ENCODE measurements at regions not wholly inside any gene's neighbourhood (a gene's known extent, or its start where the extent isn't known, plus 50 kb on each side); places are given as distances from the start of the nearest gene placed in this dataset.

DNA sequence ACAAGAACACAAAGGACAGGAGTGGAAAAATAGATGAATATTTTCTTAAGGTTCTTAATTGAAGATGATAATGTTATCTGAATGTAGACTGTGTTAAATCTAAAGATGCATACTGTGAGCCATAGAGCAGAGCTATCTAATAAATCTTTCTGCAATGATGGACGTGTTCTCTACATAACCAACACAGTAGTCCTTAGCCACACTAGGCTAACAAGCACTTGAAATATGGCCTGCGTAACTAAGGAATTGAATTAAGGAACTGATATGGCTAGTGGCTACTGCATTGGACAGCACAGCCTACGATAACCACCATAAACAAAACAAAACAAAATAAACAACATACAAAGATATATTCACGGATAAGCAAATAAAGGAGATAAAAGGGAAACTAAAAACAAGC lies 181.3 kb downstream of the LYPLAL1 start:
- no peak for DNase-seq (ENCODE audit: low read depth, low spot score)
- in situ Hi-C loops (cut with HindIII; ENCODE audit: low pct_unique_long_range_greater_than_20kb, low sequenced_read_pairs), result no loop called here

DNA sequence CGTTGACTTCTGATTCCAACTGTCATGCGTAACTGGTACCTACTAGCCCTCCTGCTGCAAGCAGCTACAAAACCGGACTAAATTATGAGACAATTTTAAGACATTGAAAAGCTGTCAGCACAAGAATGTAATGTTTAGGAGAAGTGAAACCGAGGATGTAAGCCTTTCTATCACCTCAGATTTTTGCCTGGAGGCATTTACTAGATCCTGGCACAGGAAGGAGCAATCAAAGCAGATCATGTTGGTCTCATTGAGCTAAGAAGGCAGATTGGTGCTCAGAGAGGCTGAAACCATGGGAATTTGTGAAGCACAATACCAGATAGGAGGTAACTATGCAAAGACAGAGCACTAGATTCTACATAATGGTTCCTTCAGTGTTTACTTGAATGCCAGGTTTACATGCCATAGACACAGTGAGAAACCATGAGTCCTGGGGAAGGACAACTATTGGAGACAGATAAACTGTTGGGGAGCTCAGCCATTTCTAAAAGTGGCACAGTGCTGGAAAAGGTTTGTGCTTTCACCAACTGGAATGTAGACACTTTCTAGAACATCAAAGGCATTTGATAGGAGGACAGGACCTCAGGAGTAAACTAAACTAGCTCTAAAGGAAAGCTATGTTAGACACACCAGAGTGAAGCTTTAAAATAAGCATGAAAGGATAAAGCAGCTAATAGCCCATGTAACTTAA lies 179.4 kb downstream of the LYPLAL1 start:
- no peak for DNase-seq (ENCODE audit: low read depth, low spot score)

DNA sequence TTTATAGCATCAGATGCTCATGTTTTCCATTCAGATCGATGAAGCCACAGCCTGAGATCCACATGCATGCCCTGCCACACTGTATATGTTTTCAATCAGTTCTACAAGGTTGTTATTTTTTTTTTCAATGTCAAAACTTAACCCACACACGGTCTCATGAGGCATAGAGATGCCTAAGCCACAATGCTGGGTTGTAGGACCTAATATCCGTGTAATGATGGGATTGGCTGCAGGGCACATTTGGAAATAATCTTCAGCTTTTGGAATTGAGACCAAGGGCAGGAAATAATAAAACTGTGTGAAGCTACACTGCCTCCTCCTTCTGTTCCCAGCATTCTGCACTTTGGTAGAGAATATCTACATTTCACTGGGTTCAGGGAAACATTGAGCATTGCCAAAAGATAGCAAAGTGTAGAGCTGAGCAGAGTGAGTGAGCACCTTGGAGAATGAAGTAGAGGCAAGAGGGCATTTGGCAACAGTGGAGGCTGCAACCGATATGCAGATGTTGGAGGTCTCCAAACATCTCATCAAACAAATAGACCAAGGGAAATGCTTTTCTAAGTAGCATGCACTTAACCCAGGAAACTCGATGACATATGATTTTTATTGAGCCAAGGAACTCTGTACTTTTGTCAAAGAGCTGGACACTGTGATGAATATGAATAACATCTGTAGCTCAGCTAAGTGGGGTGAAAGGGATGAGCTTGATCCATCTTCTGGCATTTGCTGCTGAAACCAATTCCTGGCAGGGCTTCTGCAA lies 176.7 kb downstream of the LYPLAL1 start:
- in situ Hi-C loops (cut with HindIII; ENCODE audit: low pct_unique_long_range_greater_than_20kb, low sequenced_read_pairs), result no loop called here
- no peak for DNase-seq (ENCODE audit: low read depth, low spot score)

More for the DNA sequence above, 179.4 kb downstream of the LYPLAL1 start:
- in situ Hi-C loops (cut with HindIII; ENCODE audit: low pct_unique_long_range_greater_than_20kb, low sequenced_read_pairs), result no loop called here

DNA sequence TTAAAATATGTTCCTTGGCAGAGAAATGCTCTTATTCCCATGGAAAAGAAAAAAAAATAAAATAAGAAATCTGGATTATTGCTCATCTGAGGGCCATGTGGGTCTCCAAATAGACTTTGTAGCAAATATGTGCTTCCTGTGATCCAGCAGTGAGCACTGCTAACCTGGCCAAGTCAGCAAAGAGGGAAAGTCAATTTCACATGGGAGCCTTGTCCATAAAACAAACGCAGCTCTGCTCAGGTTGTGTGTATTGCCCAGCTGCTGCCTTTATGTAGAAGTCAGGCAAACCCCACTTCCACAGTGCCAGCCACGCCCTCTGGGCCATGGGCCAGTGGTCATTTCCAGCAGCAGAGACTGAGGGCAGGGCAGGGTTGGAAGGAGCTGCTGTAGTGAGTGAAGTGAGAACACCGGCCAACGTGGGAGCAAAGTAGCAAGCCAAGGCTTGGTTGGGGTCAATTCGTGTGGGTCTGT lies 174.3 kb downstream of the LYPLAL1 start:
- no peak for DNase-seq (ENCODE audit: low read depth, low spot score)
- in situ Hi-C loops (cut with HindIII; ENCODE audit: low pct_unique_long_range_greater_than_20kb, low sequenced_read_pairs), result no loop called here

DNA sequence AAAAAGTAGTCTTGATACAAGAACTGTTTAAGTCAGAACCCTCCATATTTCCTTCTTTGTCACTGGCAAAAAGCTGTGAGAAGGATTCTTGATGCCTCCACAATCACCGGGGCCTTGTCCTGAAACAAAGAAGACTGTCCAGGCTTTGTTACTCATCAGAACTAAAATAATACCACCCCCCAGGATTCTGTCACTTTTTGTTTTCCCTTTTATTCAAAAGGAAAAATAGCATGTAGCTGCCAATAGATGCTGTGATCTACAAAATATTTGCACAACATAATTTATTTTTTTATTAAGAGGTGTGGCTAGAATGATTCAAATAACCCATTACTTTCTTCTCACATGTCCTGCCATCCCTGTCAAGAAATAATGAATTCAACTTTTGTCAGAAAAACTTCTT lies 173.7 kb downstream of the LYPLAL1 start:
- in situ Hi-C loops (cut with HindIII; ENCODE audit: low pct_unique_long_range_greater_than_20kb, low sequenced_read_pairs), result no loop called here
- DNase-seq (ENCODE audit: low read depth, low spot score), result no peak

DNA sequence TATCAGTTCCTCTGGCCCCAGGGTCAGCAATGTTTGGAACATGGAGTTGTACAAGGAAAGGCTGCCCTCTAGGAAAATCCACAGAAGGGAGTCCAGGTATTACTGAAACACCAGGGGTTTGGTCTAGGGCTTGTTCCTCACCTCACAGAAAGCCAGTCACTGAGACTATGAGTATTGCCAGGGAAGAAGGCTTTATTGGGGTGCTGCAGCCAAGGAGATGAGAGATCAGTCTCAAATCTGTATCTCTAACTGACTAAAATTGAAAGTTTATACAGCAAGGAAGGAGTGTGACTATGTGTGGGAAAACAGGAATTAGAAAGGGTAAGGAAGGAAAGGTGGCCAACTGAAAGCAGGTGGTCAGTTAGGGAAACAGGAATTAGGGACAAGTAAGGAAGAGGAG lies 172.3 kb downstream of the LYPLAL1 start:
- in situ Hi-C loops (cut with HindIII; ENCODE audit: low pct_unique_long_range_greater_than_20kb, low sequenced_read_pairs), result no loop called here
- DNase-seq (ENCODE audit: low read depth, low spot score), result no peak

DNA sequence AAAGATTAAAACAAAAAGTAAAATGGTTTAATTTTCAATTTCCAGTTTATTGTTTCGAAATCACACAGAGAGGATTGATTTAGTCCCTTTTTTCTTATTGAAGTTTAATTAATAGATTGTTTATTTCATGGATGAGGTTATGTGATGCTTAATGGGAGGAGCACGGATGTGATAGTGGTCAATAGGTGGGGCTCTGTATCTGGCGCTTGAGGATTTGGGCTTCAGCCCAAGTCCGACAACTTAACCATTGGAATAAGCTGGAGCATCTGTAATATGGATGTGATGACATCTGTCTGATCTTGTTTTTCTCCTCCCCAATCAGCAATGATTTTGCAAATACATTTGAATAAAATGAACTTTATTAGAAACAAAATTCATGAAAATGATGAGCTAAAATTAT lies 169.2 kb downstream of the LYPLAL1 start:
- in situ Hi-C loops (cut with HindIII; ENCODE audit: low pct_unique_long_range_greater_than_20kb, low sequenced_read_pairs), result no loop called here
- no peak for DNase-seq (ENCODE audit: low read depth, low spot score)

DNA sequence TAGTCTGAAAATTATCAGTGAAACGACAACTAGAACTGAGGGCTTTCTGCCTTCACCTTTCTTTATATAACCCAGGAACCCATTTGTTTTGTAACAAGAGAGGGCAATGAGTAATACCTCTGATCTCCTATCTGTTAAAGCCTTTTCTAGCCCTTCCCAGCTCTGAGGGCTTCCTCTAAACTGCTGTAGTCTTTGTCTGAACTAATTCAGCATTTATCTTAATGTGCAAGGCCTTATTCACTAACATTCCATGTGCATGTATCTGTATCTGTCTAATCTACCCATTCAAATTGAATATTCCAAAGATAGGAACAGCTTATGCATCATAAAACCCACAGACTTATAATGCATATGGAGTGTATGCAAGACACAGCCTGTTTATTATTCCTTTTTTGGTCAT lies 167.1 kb downstream of the LYPLAL1 start:
- in situ Hi-C loops (cut with HindIII; ENCODE audit: low pct_unique_long_range_greater_than_20kb, low sequenced_read_pairs), result no loop called here
- DNase-seq (ENCODE audit: low read depth, low spot score), result no peak

DNA sequence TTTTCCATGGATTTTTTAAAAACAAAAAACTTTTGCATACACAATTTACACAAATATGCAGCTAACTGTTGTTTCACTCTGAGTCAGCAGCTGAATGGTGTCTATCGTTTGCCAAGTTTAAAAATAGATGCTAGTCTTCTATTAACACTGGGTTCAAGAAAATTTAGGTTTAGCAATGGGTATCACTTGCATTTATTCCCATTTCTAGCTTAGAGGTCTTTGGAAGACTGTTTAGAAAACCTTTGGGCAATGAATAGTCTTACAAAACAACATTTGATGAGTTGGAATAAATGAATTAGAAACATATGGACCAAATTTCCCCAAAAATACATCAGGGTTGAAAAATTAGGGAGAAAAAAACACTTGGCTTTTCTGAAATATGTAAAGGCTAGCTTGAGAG lies 165.8 kb downstream of the LYPLAL1 start:
- in situ Hi-C loops (cut with HindIII; ENCODE audit: low pct_unique_long_range_greater_than_20kb, low sequenced_read_pairs), result no loop called here

DNA sequence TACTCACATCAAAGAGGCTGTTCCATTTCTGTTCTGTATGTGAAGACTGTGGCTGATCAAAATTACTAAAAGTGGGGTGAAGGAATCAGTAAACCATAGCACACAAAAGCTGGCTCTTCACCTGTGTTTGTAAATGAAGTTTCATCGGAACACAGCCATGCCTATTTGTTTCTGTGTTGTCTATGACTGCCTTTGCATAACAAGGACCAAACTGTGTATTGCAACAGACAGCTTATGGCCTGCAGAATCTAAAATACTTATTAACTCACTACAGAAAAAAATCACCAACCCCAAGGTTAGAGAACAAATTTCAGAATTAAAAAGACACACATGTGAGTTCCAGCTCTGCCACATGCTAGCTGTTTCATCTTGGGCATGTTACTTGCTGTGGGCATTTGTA lies 163.9 kb downstream of the LYPLAL1 start:
- no peak for DNase-seq (ENCODE audit: low read depth, low spot score)
- in situ Hi-C loops (cut with HindIII; ENCODE audit: low pct_unique_long_range_greater_than_20kb, low sequenced_read_pairs), result no loop called here

More for the DNA sequence above, 165.8 kb downstream of the LYPLAL1 start:
- no peak for DNase-seq (ENCODE audit: low read depth, low spot score)

DNA sequence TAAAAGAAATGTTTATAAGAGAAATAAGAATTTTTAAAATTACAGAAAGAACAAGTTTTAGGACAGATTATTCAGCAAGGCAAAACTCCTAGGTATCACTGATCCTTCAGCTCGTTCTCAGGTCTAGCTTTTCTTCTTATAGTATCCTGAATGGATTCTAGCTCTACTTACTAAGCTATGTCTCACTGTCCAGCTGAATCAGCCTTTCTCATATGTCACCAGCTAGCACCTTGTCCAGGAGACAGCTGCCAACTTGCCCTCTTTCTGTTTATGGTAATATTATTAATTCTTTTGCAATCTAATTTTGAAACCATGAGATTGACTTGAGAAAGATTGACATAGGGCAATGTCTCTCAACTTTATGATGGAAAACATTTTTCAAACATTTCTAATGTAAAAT lies 159.9 kb downstream of the LYPLAL1 start:
- no peak for DNase-seq (ENCODE audit: low read depth, low spot score)
- in situ Hi-C loops (cut with HindIII; ENCODE audit: low pct_unique_long_range_greater_than_20kb, low sequenced_read_pairs), result no loop called here

DNA sequence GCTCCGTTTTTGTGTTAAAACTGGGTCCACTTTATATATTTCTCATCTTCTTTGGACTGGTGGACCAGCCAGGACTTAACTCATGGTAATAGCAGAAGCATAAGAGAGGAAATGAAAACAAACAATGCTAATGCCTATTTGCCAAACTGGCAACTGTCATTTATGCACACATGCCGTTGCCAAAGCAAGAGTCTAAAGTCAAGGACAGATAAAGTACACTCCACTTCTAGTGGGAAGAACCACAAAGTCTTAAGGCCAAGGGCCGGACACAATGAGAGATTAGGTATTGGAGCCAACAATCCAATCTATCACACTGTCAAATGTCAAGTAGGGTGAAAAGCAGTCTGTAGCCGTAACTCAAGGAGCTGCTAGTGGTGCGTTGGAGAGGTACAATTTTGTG lies 157.7 kb downstream of the LYPLAL1 start:
- in situ Hi-C loops (cut with HindIII; ENCODE audit: low pct_unique_long_range_greater_than_20kb, low sequenced_read_pairs), result no loop called here
- no peak for DNase-seq (ENCODE audit: low read depth, low spot score)

DNA sequence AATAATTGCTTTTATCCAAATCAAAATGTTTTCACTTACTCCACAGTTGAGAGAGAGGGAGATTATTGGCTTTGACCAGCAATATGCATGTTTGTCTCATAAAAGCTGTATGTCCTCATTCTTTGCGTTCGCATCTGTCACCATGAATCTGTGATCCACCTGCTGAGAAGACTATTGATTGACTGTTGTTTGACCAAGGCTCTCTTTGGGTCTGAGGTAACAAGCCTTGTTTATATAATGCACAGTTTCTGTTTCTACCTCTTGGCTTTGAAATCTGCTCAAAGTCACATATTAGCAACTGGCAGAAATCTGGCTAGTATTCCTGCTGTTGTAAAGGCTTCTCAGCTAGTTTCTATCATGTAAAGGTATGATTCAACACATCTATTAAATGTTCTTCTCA lies 157.0 kb downstream of the LYPLAL1 start:
- in situ Hi-C loops (cut with HindIII; ENCODE audit: low pct_unique_long_range_greater_than_20kb, low sequenced_read_pairs), result no loop called here
- DNase-seq (ENCODE audit: low read depth, low spot score), result no peak

DNA sequence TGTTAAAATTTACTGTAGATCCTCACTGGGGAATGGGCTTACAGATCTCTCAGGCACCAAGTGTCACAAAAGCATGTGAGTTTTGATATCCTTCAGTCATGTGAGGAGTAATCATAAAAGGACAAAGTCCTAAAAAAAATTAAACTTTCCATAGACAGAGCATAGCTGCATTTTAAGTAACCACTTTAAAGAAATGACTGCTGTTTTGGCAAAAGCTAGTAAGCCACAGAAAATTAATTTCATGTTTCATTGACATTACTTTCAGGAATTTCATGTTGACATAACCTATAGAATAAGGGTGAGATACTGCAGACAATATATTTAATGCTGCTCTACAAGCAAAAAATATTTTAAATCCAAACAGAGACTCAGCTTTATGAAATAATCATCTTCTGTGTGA lies 156.3 kb downstream of the LYPLAL1 start:
- in situ Hi-C loops (cut with HindIII; ENCODE audit: low pct_unique_long_range_greater_than_20kb, low sequenced_read_pairs), result no loop called here
- DNase-seq (ENCODE audit: low read depth, low spot score), result no peak

DNA sequence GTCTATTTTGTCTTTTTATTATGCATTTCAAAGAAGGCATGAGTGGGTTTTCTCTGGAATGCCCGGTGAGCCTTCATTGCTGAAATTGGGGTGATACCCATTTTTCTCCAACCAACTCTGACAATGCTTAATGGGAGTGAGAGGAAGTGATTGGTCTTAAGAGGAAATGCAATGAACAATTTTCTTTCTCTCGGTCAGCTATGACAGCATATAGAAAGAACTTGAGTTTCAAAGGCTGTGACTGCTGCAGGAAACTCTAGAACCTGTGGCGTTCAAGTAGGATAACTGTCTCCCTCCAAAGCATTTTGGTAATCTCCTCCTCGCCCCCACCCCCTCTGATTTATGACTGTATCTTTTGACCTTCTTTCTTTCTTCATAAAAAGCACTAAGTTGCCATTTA lies 155.9 kb downstream of the LYPLAL1 start:
- DNase-seq (ENCODE audit: low read depth, low spot score), result no peak
- in situ Hi-C loops (cut with HindIII; ENCODE audit: low pct_unique_long_range_greater_than_20kb, low sequenced_read_pairs), result no loop called here

DNA sequence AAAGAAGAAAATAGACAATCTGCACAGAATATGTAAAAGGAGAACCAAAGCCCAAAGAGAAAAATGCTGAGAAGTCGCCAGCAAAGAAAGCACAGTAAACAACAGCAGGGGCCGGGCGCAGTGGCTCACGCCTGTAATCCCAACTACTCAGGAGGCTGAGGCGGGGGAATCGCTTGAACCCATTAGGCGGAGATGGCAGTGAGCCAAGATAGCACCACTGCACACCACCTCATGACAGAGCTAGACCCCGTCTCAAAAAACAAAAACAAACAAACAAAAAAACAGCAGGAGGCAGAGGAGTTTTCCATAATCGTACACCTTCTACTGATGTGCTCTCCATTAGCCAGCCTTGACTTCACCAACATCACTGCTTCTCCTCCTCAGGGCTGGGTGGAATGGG lies 153.2 kb downstream of the LYPLAL1 start:
- no peak for DNase-seq (ENCODE audit: low read depth, low spot score)
- in situ Hi-C loops (cut with HindIII; ENCODE audit: low pct_unique_long_range_greater_than_20kb, low sequenced_read_pairs), result no loop called here

DNA sequence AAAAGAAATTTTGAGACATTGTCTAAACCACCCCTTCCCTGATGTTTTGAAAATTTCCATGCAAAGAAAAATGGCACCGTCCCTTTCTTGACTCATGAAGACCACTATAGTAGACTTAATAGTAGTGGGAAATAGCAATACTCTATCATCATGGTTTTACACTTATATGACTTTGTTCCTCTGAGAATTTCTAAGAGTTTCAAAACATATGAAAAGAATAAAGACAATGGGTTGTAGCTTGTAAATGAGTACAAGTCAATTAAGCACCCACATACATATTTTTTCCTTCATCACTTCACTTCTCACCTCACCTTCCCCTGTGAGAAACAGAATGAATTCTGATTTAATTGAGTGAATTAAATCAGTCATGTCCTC lies 151.7 kb downstream of the LYPLAL1 start:
- in situ Hi-C loops (cut with HindIII; ENCODE audit: low pct_unique_long_range_greater_than_20kb, low sequenced_read_pairs), result no loop called here
- DNase-seq (ENCODE audit: low read depth, low spot score), result no peak

DNA sequence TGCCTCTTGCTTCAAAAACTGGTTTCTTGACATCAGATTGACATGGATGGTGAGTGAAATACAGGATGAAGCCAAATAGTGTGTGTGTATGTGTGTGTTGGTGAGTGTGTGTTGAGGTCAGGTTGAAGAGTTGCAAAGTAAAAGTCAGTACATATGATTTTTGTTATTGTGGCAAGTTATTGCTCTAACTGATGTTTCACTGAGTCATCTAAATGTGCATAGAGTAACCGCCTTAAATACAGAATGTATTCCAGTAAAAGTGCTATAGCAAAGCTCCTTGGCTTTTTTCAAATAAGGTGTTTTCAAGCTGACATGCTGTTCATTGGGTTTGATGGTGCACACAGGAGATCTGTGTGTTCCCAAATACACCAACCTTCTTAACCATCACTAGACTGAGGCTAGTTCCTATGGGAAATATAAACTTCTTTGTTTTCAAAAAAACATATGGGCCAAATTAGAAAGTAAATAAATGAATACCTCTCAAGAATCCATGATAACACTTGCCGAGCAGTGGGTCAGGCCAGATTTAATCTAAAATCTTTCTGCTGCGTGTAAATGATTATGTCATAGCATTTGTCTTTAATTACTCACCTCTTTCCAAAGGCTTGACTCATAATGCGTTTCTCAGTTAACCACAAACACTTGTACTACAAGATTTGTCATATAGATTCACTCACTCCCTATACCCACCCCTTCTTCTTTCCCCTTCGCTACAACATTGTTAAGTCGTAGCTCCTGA lies 151.1 kb downstream of the LYPLAL1 start:
- DNase-seq (ENCODE audit: low read depth, low spot score), result no peak
- in situ Hi-C loops (cut with HindIII; ENCODE audit: low pct_unique_long_range_greater_than_20kb, low sequenced_read_pairs), result no loop called here

DNA sequence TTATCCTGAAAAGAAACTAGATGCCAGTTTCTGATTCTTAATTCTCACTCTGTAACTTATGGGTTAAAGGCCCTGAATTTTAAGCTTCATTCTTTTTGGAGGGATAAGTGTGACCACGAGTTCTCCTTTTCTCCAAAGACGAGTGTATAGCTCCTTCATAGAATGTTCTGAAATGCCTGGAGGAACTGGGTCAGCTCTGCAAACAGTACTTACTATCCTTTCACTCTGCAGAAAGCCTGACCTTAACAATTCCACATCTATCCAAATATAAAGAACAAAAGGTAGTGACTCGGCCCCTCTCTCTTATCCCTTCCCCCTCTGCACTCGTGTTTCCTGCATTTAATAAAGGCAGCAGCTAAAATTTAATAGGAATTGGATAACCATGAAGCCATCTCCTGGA lies 150.5 kb downstream of the LYPLAL1 start:
- in situ Hi-C loops (cut with HindIII; ENCODE audit: low pct_unique_long_range_greater_than_20kb, low sequenced_read_pairs), result no loop called here
- peak; percentile 69 for DNase-seq (ENCODE audit: low read depth, low spot score)

Measured in SK-MEL-5 (cell line).